Endodermal cell (in vitro differentiated cells): ENCODE measurements at regions not wholly inside any gene's neighbourhood (a gene's known extent, or its start where the extent isn't known, plus 50 kb on each side); places are given as distances from the start of the nearest gene placed in this dataset.

ENCODE experiments used
- DNase-seq: peaks from one replicate; pipeline ENCODE4 v3.0.0-alpha.2; 2017
- H3K27ac ChIP-seq: 2 replicates; pipeline ENCODE4 v1.5.1; 2013; ENCODE audit warnings: mild to moderate bottlenecking, low read depth, low read length, moderate library complexity
- H3K27me3 ChIP-seq: 2 replicates; pipeline ENCODE4 v1.6.1; 2013; ENCODE audit warnings: mild to moderate bottlenecking, low read length, moderate library complexity; ENCODE audit not compliant: insufficient read depth, control insufficient read depth, poor library complexity, severe bottlenecking
- H3K36me3 ChIP-seq: 2 replicates; pipeline ENCODE4 v1.7.0; 2013; ENCODE audit warnings: mild to moderate bottlenecking, low read length, moderate library complexity; ENCODE audit not compliant: control insufficient read depth, insufficient read depth
- H3K4me1 ChIP-seq: one replicate; pipeline ENCODE4 v1.7.0; 2013; ENCODE audit warnings: low read length; ENCODE audit not compliant: control insufficient read depth, insufficient read depth
- H3K4me3 ChIP-seq: 2 replicates; pipeline ENCODE4 v1.5.1; 2013; ENCODE audit warnings: mild to moderate bottlenecking, low read length, moderate library complexity
- H3K9ac ChIP-seq: 2 replicates; pipeline ENCODE4 v1.6.1; 2013; ENCODE audit warnings: mild to moderate bottlenecking, low read length, moderate library complexity; ENCODE audit not compliant: poor library complexity, severe bottlenecking; ENCODE audit errors: extremely low read depth
- H3K9me3 ChIP-seq: 2 replicates; pipeline ENCODE4 v1.6.1; 2013; ENCODE audit warnings: mild to moderate bottlenecking, low read length, moderate library complexity; ENCODE audit not compliant: control insufficient read depth
- H3K27ac Mint-ChIP-seq: 2 replicates; pipeline ENCODE4 v1.8.0; 2020; ENCODE audit warnings: mixed read lengths
- H3K27me3 Mint-ChIP-seq: 2 replicates; pipeline ENCODE4 v1.8.0; 2021; ENCODE audit warnings: mild to moderate bottlenecking, mixed read lengths; ENCODE audit not compliant: insufficient read depth
- H3K36me3 Mint-ChIP-seq: 2 replicates; pipeline ENCODE4 v1.8.0; 2020; ENCODE audit warnings: low read depth, mixed read lengths
- H3K4me1 Mint-ChIP-seq: 2 replicates; pipeline ENCODE4 v1.8.0; 2020; ENCODE audit warnings: mixed read lengths
- H3K4me3 Mint-ChIP-seq: 2 replicates; pipeline ENCODE4 v1.8.0; 2020; ENCODE audit warnings: mild to moderate bottlenecking, moderate library complexity, mixed read lengths
- H3K9me3 Mint-ChIP-seq: 2 replicates; pipeline ENCODE4 v1.8.0; 2020; ENCODE audit warnings: mild to moderate bottlenecking, mixed read lengths
- WGBS, 2 experiments: methylation state at CpG; one replicate each; pipeline versions ENCODE4 v1.1.5 to v1.1.7; 2013; ENCODE audit warnings: missing lambda C conversion rate in 2 of 2, mixed read lengths in 1 of 2; ENCODE audit not compliant: insufficient coverage in 1 of 2, insufficient read length in 1 of 2; 5-methylcytosine and 5-hydroxymethylcytosine counted together
- TF ChIP-seq, protein P1 (sequence below): fragments of 200-600 bp; sonication (generic); conservative IDR thresholded peaks from 2 replicates; pipeline ENCODE4 v1.5.0; 2021; ENCODE audit warnings: antibody characterized with exemption, mild to moderate bottlenecking

GRCh38 chr3:80770106-80771074 is 991.1 kb downstream of the GBE1 start:
- no peaks in the 10 kb centered on the region for H3K9me3 ChIP-seq
- H3K9me3 Mint-ChIP-seq = no peaks in the 10 kb centered on the region
- H3K27me3 Mint-ChIP-seq = no peaks in the 10 kb centered on the region
- H3K27me3 ChIP-seq = no peaks in the 10 kb centered on the region
- peak overlapping the region; percentile 85 for H3K4me3 ChIP-seq
- WGBS, 2 experiments = 53 to 75% methylated on average over 14 to 39 of the region's 61 CpGs
- peaks cover 2% of the 10 kb centered on the region for H3K4me1 Mint-ChIP-seq
- H3K4me3 Mint-ChIP-seq = peak overlapping the region; percentile 69
- TF ChIP-seq, protein P1, sequence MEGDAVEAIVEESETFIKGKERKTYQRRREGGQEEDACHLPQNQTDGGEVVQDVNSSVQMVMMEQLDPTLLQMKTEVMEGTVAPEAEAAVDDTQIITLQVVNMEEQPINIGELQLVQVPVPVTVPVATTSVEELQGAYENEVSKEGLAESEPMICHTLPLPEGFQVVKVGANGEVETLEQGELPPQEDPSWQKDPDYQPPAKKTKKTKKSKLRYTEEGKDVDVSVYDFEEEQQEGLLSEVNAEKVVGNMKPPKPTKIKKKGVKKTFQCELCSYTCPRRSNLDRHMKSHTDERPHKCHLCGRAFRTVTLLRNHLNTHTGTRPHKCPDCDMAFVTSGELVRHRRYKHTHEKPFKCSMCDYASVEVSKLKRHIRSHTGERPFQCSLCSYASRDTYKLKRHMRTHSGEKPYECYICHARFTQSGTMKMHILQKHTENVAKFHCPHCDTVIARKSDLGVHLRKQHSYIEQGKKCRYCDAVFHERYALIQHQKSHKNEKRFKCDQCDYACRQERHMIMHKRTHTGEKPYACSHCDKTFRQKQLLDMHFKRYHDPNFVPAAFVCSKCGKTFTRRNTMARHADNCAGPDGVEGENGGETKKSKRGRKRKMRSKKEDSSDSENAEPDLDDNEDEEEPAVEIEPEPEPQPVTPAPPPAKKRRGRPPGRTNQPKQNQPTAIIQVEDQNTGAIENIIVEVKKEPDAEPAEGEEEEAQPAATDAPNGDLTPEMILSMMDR = no peak
- H3K27ac ChIP-seq = no peak overlapping the region
- H3K9ac ChIP-seq = no peak overlapping the region
- H3K4me1 ChIP-seq = no peaks in the 10 kb centered on the region
- no peaks in the 10 kb centered on the region for H3K36me3 Mint-ChIP-seq
- H3K27ac Mint-ChIP-seq = peak overlapping the region; percentile 23
- H3K36me3 ChIP-seq = no peaks in the 10 kb centered on the region
- no peak for DNase-seq

DNA sequence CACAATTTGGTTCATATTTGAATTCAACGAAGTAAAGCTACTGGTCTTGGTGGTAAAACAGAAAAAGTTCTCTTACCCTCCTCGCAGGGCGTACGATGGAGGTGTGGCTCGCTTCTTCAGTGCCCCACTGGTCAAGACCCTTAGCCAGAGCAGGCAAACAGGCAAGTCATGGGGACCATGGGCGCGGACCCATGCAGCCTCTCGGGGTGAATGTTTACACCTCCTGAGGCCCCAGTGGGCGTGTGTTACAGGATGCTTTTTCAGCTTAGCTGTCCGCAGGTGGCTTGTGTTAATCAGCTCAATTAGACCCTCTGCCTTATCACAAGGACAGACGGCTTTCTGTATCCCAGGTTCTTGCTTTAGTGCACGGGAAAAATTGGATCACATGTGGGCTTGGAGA is 991.8 kb downstream of the GBE1 start:
- Mint-ChIP-seq H3K9me3 (no peaks in the 10 kb centered on the region), H3K4me1 (peaks cover 2% of the 10 kb centered on the region), H3K27me3 (no peaks in the 10 kb centered on the region), H3K27ac (peak overlapping the region; percentile 23), H3K36me3 (no peaks in the 10 kb centered on the region), H3K4me3 (peak overlapping the region; percentile 69)
- TF ChIP-seq, protein P1 = no peak
- no peaks in the 10 kb centered on the region for H3K36me3 ChIP-seq
- H3K4me3 ChIP-seq = peak overlapping the region; percentile 85
- no peak for DNase-seq
- no peaks in the 10 kb centered on the region for H3K9me3 ChIP-seq
- no peak overlapping the region for H3K9ac ChIP-seq
- no peaks in the 10 kb centered on the region for H3K4me1 ChIP-seq
- WGBS, 2 experiments = 71 to 81% methylated on average over 5 to 12 of the region's 12 CpGs
- H3K27ac ChIP-seq = no peak overlapping the region
- H3K27me3 ChIP-seq = no peaks in the 10 kb centered on the region

DNA sequence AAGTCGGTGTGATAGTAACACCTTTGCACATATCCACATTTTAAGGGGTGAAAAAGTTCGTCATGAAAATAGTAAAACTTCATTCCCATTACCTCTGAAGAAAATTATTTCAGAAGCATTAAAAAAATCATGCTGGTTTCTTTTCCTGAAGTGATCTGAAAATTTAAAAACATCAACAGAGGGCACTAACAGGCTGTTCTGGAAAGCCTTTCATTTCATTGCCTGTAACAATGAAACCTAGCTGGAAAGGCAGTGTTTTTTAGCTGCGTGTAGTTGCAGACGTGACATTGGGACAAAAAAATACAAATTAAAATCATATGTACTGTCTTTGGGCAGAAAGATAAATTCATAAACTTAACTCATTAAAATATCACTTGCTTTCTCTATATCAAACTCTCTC is 993.8 kb downstream of the GBE1 start:
- DNase-seq = no peak
- Histone ChIP-seq H3K36me3 (no peaks in the 10 kb centered on the region), H3K9ac (no peak overlapping the region), H3K4me3 (no peak overlapping the region), H3K27me3 (no peaks in the 10 kb centered on the region), H3K9me3 (no peaks in the 10 kb centered on the region), H3K4me1 (no peaks in the 10 kb centered on the region), H3K27ac (no peak overlapping the region)
- Mint-ChIP-seq H3K9me3 (peaks cover 5% of the 10 kb centered on the region), H3K27me3 (no peaks in the 10 kb centered on the region), H3K27ac (no peak overlapping the region), H3K4me3 (no peak overlapping the region), H3K36me3 (no peaks in the 10 kb centered on the region), H3K4me1 (peaks cover 2% of the 10 kb centered on the region)
- TF ChIP-seq, protein P1 = peak; percentile 44
- 64 to 74% methylated on average over 4 of the region's 4 CpGs for WGBS, 2 experiments
